GM12878 (cell line): ENCODE measurements at regions not wholly inside any gene's neighbourhood (a gene's known extent, or its start where the extent isn't known, plus 50 kb on each side); places are given as distances from the start of the nearest gene placed in this dataset.

Source experiments
- ATAC-seq: fragments of 200-7000 bp; cut with Tn5 transposase; 3 replicates; pipeline ENCODE4 v1.9.1; 2020; ENCODE audit warnings: mild to moderate bottlenecking, moderate library complexity
- BruUV-seq: library from RNA; stranded (reverse); fragments of 400-500 nt; replicated peaks from 2 replicates; lab custom pipeline; 2021; lab: Mats Ljungman, UMichigan
- CTCF ChIA-PET: fragments of 300-600 bp; sonication (Branson Sonifier 250); formaldehyde crosslinking; extraction: SDS; loops from one replicate; lab custom pipeline; 2021; ENCODE audit warnings: inconsistent platforms; lab: Yijun Ruan, JAX
- POLR2A ChIA-PET: fragments of 350-600 bp; formaldehyde crosslinking; extraction: SDS; loops from one replicate; lab custom pipeline; 2021; ENCODE audit warnings: inconsistent platforms; lab: Charles Lee
- RAD21 ChIA-PET: fragments of 300-600 bp; sonication (Branson Sonifier 250); formaldehyde crosslinking; loops from one replicate; lab custom pipeline; 2023; ENCODE audit warnings: antibody characterized with exemption; ENCODE audit not compliant: unreplicated experiment; lab: Charles Lee
- SMC1A ChIA-PET: fragments of 300-600 bp; sonication (Branson Sonifier 250); formaldehyde crosslinking; loops from one replicate; lab custom pipeline; 2023; ENCODE audit not compliant: unreplicated experiment, uncharacterized antibody; lab: Charles Lee
- DNase-seq: peaks from one replicate; pipeline ENCODE4 v3.0.0-alpha.2; 2011; ENCODE audit warnings: low read depth, low spot score
- FAIRE-seq: peaks from 3 replicates; lab custom pipeline; 2011; peaks lifted over from hg19 to GRCh38; lab: Jason Lieb, UNC
- H2AFZ ChIP-seq: 2 replicates; pipeline ENCODE4 v1.6.0; 2011; ENCODE audit warnings: low read depth, low read length, control low read depth; ENCODE audit not compliant: control insufficient read depth
- H3K27ac ChIP-seq: 2 replicates; pipeline ENCODE4 v1.5.1; 2011; ENCODE audit warnings: control low read depth; ENCODE audit not compliant: control insufficient read depth, insufficient read depth
- H3K27me3 ChIP-seq, 2 experiments: replicated peaks in 1 of 2; 2 replicates each; pipeline versions ENCODE4 v1.6.0 to v1.6.1; 2011; ENCODE audit warnings: low read length in 1 of 2; ENCODE audit not compliant: control insufficient read depth in 2 of 2, insufficient read depth in 2 of 2
- H3K36me3 ChIP-seq, 2 experiments: 2 replicates each; pipeline ENCODE4 v1.5.1; 2011; ENCODE audit warnings: low read length in 1 of 2; ENCODE audit not compliant: control insufficient read depth in 2 of 2, insufficient read depth in 2 of 2
- H3K4me1 ChIP-seq: 2 replicates; pipeline ENCODE4 v1.6.1; 2011; ENCODE audit warnings: mild to moderate bottlenecking, low read length, moderate library complexity, mixed read lengths; ENCODE audit not compliant: control insufficient read depth, insufficient read depth
- H3K4me2 ChIP-seq: 2 replicates; pipeline ENCODE4 v1.6.0; 2011; ENCODE audit warnings: control low read depth; ENCODE audit not compliant: control insufficient read depth, insufficient read depth
- H3K4me3 ChIP-seq: fragments of 200-600 bp; sonication (generic); 2 replicates; pipeline ENCODE4 v1.5.1; 2016
- H3K79me2 ChIP-seq: 2 replicates; pipeline ENCODE4 v1.6.0; 2011; ENCODE audit warnings: low read length; ENCODE audit not compliant: control insufficient read depth, insufficient read depth
- H3K9ac ChIP-seq: 2 replicates; pipeline ENCODE4 v1.8.0; 2011; ENCODE audit warnings: low read length, control low read depth, mixed read lengths; ENCODE audit not compliant: control insufficient read depth, insufficient read depth
- H3K9me3 ChIP-seq: replicated peaks from 3 replicates; pipeline ENCODE4 v1.5.1; 2011; ENCODE audit warnings: mild to moderate bottlenecking, low read length; ENCODE audit not compliant: control insufficient read depth, insufficient read depth
- H4K20me1 ChIP-seq: 2 replicates; pipeline ENCODE4 v1.6.0; 2011; ENCODE audit not compliant: control insufficient read depth, insufficient read depth
- BHLHE40 ChIP-seq, 2 experiments: fragments of 450-650 bp in 1 of 2; IDR thresholded peaks; 2 replicates each; pipeline ENCODE4 v1.6.1; 2011 to 2017; ENCODE audit warnings: low read depth in 2 of 2, borderline replicate concordance in 1 of 2, improper control_type of control experiment in 1 of 2, low read length in 1 of 2, mild to moderate bottlenecking in 1 of 2
- BMI1 ChIP-seq: fragments of 450-650 bp; IDR thresholded peaks from 2 replicates; pipeline ENCODE4 v1.6.1; 2016; ENCODE audit warnings: mild to moderate bottlenecking, moderate library complexity, borderline replicate concordance
- E4F1 ChIP-seq: fragments of 450-650 bp; IDR thresholded peaks from 2 replicates; pipeline ENCODE4 v1.6.1; 2018; ENCODE audit warnings: borderline replicate concordance, mild to moderate bottlenecking; ENCODE audit not compliant: partially characterized antibody
- EED ChIP-seq: sonication (generic); IDR thresholded peaks from 2 replicates; pipeline ENCODE4 v1.6.1; 2016; ENCODE audit warnings: antibody characterized with exemption, low read depth
- JUNB ChIP-seq: IDR thresholded peaks from 2 replicates; pipeline ENCODE4 v1.6.1; 2016; ENCODE audit warnings: antibody characterized with exemption, mild to moderate bottlenecking
- NRF1 ChIP-seq: conservative IDR thresholded peaks from 2 replicates; pipeline ENCODE4 v1.6.1; 2011; ENCODE audit warnings: mild to moderate bottlenecking, low read depth, low read length, improper control_type of control experiment
- RFX5 ChIP-seq: IDR thresholded peaks from 2 replicates; pipeline ENCODE4 v1.6.1; 2011; ENCODE audit warnings: low read depth, low read length, improper control_type of control experiment
- SMC3 ChIP-seq: IDR thresholded peaks from 2 replicates; pipeline ENCODE4 v1.6.1; 2011; ENCODE audit warnings: low read length, improper control_type of control experiment, borderline replicate concordance
- SPI1 ChIP-seq: IDR thresholded peaks from 2 replicates; pipeline ENCODE4 v1.6.1; 2011; ENCODE audit warnings: low read depth, mild to moderate bottlenecking, low read length, moderate library complexity, borderline replicate concordance; ENCODE audit not compliant: insufficient read depth
- WGBS: methylation state at CpG from one replicate; pipeline ENCODE4 v1.1.6; 2016; ENCODE audit warnings: low lambda C conversion rate; ENCODE audit not compliant: insufficient replicate concordance, insufficient coverage; ENCODE audit errors: missing lambda C conversion rate; 5-methylcytosine and 5-hydroxymethylcytosine counted together
- in situ Hi-C: fragments of 300-500 bp; cut with MboI; formaldehyde crosslinking; loops from 9 replicates; pipeline ENCODE4 v1.14.3; 2018; ENCODE audit warnings: mixed read lengths
- intact Hi-C: fragments of 100-400 bp; cut with micrococcal nuclease; formaldehyde crosslinking; loops from one replicate; pipeline ENCODE4 v1.14.2; 2022; ENCODE audit not compliant: unreplicated experiment
- TF ChIP-seq, protein P1 (sequence below): fragments of 450-650 bp; IDR thresholded peaks from 2 replicates; pipeline ENCODE4 v1.6.1; 2017; ENCODE audit warnings: low read depth, mild to moderate bottlenecking, moderate library complexity

DNA sequence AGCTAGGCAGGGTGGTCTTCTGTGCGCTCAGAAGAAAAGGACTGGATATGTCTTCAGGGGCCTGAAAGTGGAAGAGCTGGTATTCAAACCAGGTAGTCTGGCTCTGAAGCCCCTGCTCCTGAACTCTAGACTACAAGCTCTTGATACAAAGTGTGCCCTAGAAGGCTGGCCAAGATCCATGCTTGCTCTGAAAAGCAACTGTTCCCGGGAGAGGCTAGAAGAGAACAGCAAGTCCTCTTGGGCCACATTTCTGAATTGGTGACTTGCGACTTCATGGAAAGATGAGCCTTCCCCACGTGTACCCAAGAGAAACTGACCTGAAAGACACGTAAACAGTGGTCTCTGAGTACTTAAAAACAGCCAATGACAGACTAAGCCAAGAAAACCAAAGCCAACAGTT lies 123.3 kb upstream of the GRIK3 start (continued):
- TF ChIP-seq SMC3 (no peak), BHLHE40 (IDR thresholded peaks at IDR 0.05; ENCODE audit: borderline replicate concordance in 1 of 2, low read depth in 2 of 2, low read length in 1 of 2) (no peak), NRF1 (no peak), E4F1 (no peak), SPI1 (no peak), BMI1 (no peak)
- TF ChIP-seq, all 136 proteins: peak for 0

DNA sequence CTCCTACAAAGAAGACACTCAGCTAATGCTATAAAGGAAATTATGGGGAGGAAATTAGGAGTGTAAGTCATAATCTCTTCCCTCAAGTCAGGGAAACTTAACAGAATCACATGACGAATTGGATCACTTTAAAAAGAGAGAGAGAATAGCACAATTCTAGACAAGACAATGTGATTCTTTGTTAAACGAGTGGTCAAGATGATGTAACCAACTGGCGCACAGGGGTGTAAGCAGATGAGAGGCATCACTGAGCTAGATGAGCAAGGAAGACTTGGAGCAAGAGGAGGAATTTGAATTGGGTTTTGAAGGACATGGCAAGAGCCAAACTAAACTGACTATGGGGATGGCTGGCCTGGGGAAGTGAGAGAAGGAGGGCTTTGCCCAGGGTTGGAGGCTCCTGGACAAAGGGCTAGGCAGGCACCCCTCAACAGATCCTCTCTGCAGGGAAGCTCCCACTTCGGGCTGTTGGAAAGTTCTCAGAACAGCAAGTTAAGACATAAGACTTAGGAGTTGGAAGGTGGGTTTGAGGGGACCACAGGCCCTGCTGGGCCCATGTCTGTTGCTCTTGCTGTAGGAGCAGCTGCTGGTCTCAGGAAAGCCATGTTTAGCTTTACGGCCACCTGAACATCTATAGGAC lies 123.9 kb upstream of the GRIK3 start:
- H3K9ac ChIP-seq: no peak overlapping the region
- no peaks in the 10 kb centered on the region for H3K4me1 ChIP-seq
- intact Hi-C loops (no loop called here), in situ Hi-C loops (no loop called here)
- no peak for DNase-seq
- no peak overlapping the region for H3K27ac ChIP-seq
- H3K9me3 ChIP-seq: no peaks in the 10 kb centered on the region
- FAIRE-seq: no peak
- CTCF ChIA-PET: interaction anchor here (0.6 kb wide), 1 partner anchor 366 kb away, joined by 5 read pairs; no protein-coding TSS in a partner anchor
- no peak overlapping the region for H3K4me2 ChIP-seq
- TF ChIP-seq RFX5 (no peak), EED (no peak), JUNB (no peak)
- TF ChIP-seq, protein P1, sequence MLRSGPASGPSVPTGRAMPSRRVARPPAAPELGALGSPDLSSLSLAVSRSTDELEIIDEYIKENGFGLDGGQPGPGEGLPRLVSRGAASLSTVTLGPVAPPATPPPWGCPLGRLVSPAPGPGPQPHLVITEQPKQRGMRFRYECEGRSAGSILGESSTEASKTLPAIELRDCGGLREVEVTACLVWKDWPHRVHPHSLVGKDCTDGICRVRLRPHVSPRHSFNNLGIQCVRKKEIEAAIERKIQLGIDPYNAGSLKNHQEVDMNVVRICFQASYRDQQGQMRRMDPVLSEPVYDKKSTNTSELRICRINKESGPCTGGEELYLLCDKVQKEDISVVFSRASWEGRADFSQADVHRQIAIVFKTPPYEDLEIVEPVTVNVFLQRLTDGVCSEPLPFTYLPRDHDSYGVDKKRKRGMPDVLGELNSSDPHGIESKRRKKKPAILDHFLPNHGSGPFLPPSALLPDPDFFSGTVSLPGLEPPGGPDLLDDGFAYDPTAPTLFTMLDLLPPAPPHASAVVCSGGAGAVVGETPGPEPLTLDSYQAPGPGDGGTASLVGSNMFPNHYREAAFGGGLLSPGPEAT: no peak
- H3K36me3 ChIP-seq: no peaks in the 10 kb centered on the region
- SMC1A ChIA-PET: no interaction called here
- 25% methylated on average over 5 of the region's 5 CpGs for WGBS
- no peak for ATAC-seq
- RAD21 ChIA-PET: no interaction called here
- H3K79me2 ChIP-seq: no peaks in the 10 kb centered on the region
- BruUV-seq: no TSS peak
- no peaks in the 10 kb centered on the region; a peak in 2 of 4 replicates for H3K27me3 ChIP-seq
- no peak overlapping the region for H2AFZ ChIP-seq
- H3K4me3 ChIP-seq: no peak overlapping the region
- no peaks in the 10 kb centered on the region for H4K20me1 ChIP-seq
- POLR2A ChIA-PET: interaction anchor here (0.6 kb wide), 1 partner anchor 72 kb away, joined by 3 read pairs; no protein-coding TSS in a partner anchor
